NCI-H446 (cell line): ENCODE measurements at regions not wholly inside any gene's neighbourhood (a gene's known extent, or its start where the extent isn't known, plus 50 kb on each side); places are given as distances from the start of the nearest gene placed in this dataset.
A peak's percentile ranks its signal among the peaks of the same experiment; 100 is the strongest.
"Not testable (repeated sequence)": the region's sequence is repeated elsewhere in the genome, so short reads cannot be mapped to it uniquely, and the experiment has no call there.

Experiments
- DNase-seq, 2 experiments: peaks; one replicate each; lab custom pipeline; 2025; lab: John Stamatoyannopoulos, UW

GRCh38 chr13:69649063-69649392 is 458.6 kb upstream of the ATXN8OS start:
- no peak for DNase-seq

GRCh38 chr13:69648340-69649062 is 459.1 kb upstream of the ATXN8OS start:
- DNase-seq: no peak

- no peak for DNase-seq
Observed at GRCh38 chr13:69644447-69644846, 463.2 kb upstream of the ATXN8OS start.

GRCh38 chr13:69641773-69642172 is 465.9 kb upstream of the ATXN8OS start:
- DNase-seq: no peak

GRCh38 chr13:69633044-69633443 is 474.6 kb upstream of the ATXN8OS start:
- DNase-seq: no peak

- DNase-seq: no peak
Observed at GRCh38 chr13:69623973-69624372, 483.7 kb upstream of the ATXN8OS start.

- DNase-seq: peak; percentile 2 to 54
Observed at GRCh38 chr13:69619651-69620050, 488.0 kb upstream of the ATXN8OS start.

GRCh38 chr13:69618838-69619237 is 488.8 kb upstream of the ATXN8OS start:
- DNase-seq: no peak

GRCh38 chr13:69618393-69618792 is 489.2 kb upstream of the ATXN8OS start:
- DNase-seq: no peak

GRCh38 chr13:69617587-69617986 is 490.0 kb upstream of the ATXN8OS start:
- DNase-seq: no peak

- no peak for DNase-seq
Observed at GRCh38 chr13:69616396-69616795, 491.2 kb upstream of the ATXN8OS start.

- not testable (repeated sequence) for DNase-seq
Observed at GRCh38 chr13:69615055-69615454, 492.6 kb upstream of the ATXN8OS start.

- DNase-seq: no peak
Observed at GRCh38 chr13:69604698-69605097, 502.9 kb upstream of the ATXN8OS start.

GRCh38 chr13:69603144-69603853 is 504.3 kb upstream of the ATXN8OS start:
- DNase-seq: no peak

- DNase-seq: no peak
Observed at GRCh38 chr13:69601661-69602060, 506.0 kb upstream of the ATXN8OS start.

- no peak for DNase-seq
Observed at GRCh38 chr13:69600811-69601210, 506.8 kb upstream of the ATXN8OS start.

- no peak for DNase-seq
Observed at GRCh38 chr13:69597088-69597487, 510.5 kb upstream of the ATXN8OS start.

- DNase-seq: no peak
Observed at GRCh38 chr13:69595181-69595580, 512.4 kb upstream of the ATXN8OS start.

GRCh38 chr13:69591437-69591836 is 516.2 kb upstream of the ATXN8OS start:
- DNase-seq: no peak

- no peak for DNase-seq
Observed at GRCh38 chr13:69589531-69590235, 517.9 kb upstream of the ATXN8OS start.

GRCh38 chr13:69585656-69586055 is 522.0 kb upstream of the ATXN8OS start:
- no peak for DNase-seq

- no peak for DNase-seq
Observed at GRCh38 chr13:69580255-69580654, 527.4 kb upstream of the ATXN8OS start.

- peak; percentile 6 to 7 for DNase-seq
Observed at GRCh38 chr13:69579351-69579750, 528.3 kb upstream of the ATXN8OS start.
